Esophagus muscularis mucosa (tissue), 4 donors: ENCODE measurements at regions not wholly inside any gene's neighbourhood (a gene's known extent, or its start where the extent isn't known, plus 50 kb on each side); places are given as distances from the start of the nearest gene placed in this dataset.
"Not testable (repeated sequence)": the region's sequence is repeated elsewhere in the genome, so short reads cannot be mapped to it uniquely, and the experiment has no call there.

Experiments used
- DNase-seq: peaks from one replicate; pipeline ENCODE4 v3.0.0-alpha.2; 2017; ENCODE audit errors: extremely low spot score
- H3K27ac ChIP-seq, 4 donors: fragments of 200-600 bp; sonication (generic); replicated peaks in 1 of 4; 1 replicate in 3 of 4; 2 replicates in 1 of 4; pipeline ENCODE4 v1.5.1; 2016 to 2019; ENCODE audit warnings: mild to moderate bottlenecking in 1 of 4
- H3K27me3 ChIP-seq, 4 donors: fragments of 200-600 bp; sonication (generic); one replicate each; pipeline versions ENCODE4 v1.5.1 to v1.6.0; 2016 to 2019
- H3K36me3 ChIP-seq, 4 donors: fragments of 200-600 bp; sonication (generic); one replicate each; pipeline ENCODE4 v1.5.1; 2016 to 2019
- H3K4me1 ChIP-seq, 4 donors: fragments of 200-600 bp; sonication (generic); one replicate each; pipeline ENCODE4 v1.5.1; 2016 to 2019
- H3K4me3 ChIP-seq, 4 donors: fragments of 200-600 bp; sonication (generic); 1 replicate in 2 of 4; 2 replicates in 2 of 4; pipeline ENCODE4 v1.5.1; 2016 to 2019; ENCODE audit warnings: mild to moderate bottlenecking in 4 of 4, moderate library complexity in 1 of 4
- H3K9me3 ChIP-seq, 4 donors: fragments of 200-600 bp; sonication (generic); 1 replicate in 3 of 4; 2 replicates in 1 of 4; pipeline ENCODE4 v1.5.1; 2016 to 2019
- EP300 ChIP-seq: sonication (generic); formaldehyde crosslinking; IDR thresholded peaks from one replicate; pipeline ENCODE4 v1.6.1; 2017; ENCODE audit warnings: antibody characterized with exemption
- POLR2A ChIP-seq: fragments of 450-650 bp; IDR thresholded peaks from one replicate; pipeline ENCODE4 v1.6.1; 2017; ENCODE audit warnings: antibody characterized with exemption, moderate library complexity, mild to moderate bottlenecking, low read depth
- POLR2AphosphoS5 ChIP-seq, 2 donors: sonication (generic); formaldehyde crosslinking; IDR thresholded peaks; one replicate each; pipeline ENCODE4 v1.6.1; 2017; ENCODE audit warnings: antibody characterized with exemption in 2 of 2
- WGBS: methylation state at CpG from one replicate; pipeline ENCODE4 v1.1.5; 2018; 5-methylcytosine and 5-hydroxymethylcytosine counted together
- intact Hi-C: fragments of 100-400 bp; cut with DNase I; formaldehyde crosslinking; loops from one replicate; pipeline ENCODE4 v1.15.1; 2023
- TF ChIP-seq, protein P1 (sequence below), 3 experiments: fragments of 200-600 bp in 2 of 3; fragments of 450-650 bp in 1 of 3; sonication (generic) in 2 of 3; IDR thresholded peaks; one replicate each; pipeline ENCODE4 v1.5.1; 2017 to 2019; ENCODE audit warnings: antibody characterized with exemption in 3 of 3, mild to moderate bottlenecking in 2 of 3, moderate library complexity in 1 of 3

DNA sequence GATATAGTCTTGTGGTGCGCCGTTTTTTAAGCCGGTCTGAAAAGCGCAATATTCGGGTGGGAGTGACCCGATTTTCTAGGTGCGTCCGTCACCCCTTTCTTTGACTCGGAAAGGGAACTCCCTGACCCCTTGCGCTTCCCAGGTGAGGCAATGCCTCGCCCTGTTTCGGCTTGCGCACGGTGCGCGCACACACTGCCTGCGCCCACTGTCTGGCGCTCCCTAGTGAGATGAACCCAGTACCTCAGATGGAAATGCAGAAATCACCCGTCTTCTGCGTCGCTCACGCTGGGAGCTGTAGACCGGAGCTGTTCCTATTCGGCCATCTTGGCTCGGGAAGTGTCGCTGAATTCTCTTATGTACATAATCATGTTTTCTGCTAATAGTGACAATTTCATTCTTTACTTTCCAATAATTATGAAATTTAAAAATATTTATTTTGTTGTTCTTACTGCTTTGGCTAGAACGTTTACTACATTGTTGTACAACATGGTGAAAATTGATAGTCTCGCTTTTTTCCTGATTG is 61.2 kb upstream of the MINDY3 start:
- H3K27me3 ChIP-seq, H3K4me1 ChIP-seq, H3K27ac ChIP-seq, H3K9me3 ChIP-seq, intact Hi-C loops, H3K4me3 ChIP-seq, DNase-seq, H3K36me3 ChIP-seq: not testable (repeated sequence)
- 92% methylated on average over 28 of the region's 28 CpGs for WGBS

DNA sequence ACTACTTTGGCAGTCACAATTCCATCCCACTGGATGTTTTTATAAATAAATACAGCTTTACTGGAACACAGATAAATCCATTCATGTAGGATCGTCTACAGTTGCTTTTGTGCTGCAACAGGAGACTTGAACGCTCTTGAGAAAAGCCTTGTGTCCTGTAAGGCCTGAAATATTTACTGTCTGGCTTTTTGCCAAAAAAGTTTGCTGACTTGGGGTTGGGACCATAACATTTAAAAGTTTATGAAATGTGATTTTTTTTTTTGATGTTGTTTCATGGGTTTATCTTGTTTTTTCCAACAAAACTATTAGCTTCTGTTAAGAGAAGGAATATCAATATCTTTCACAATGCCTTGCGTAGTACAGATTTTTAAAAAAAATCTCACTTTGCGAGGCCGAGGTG is 71.1 kb upstream of the MINDY3 start:
- H3K4me1 ChIP-seq = no peaks in the 10 kb centered on the region
- WGBS = 80% methylated on average over 5 of the region's 5 CpGs
- H3K36me3 ChIP-seq = no peaks in the 10 kb centered on the region
- peaks cover 0 to 8% (median 0%) of the 10 kb centered on the region in 4 donors for H3K9me3 ChIP-seq
- H3K27me3 ChIP-seq = no peaks in the 10 kb centered on the region
- no peak overlapping the region for H3K4me3 ChIP-seq
- intact Hi-C loops = no loop called here
- TF ChIP-seq POLR2AphosphoS5 (IDR thresholded peaks at IDR 0.05) = no peak
- no peak for TF ChIP-seq POLR2A
- TF ChIP-seq, protein P1, sequence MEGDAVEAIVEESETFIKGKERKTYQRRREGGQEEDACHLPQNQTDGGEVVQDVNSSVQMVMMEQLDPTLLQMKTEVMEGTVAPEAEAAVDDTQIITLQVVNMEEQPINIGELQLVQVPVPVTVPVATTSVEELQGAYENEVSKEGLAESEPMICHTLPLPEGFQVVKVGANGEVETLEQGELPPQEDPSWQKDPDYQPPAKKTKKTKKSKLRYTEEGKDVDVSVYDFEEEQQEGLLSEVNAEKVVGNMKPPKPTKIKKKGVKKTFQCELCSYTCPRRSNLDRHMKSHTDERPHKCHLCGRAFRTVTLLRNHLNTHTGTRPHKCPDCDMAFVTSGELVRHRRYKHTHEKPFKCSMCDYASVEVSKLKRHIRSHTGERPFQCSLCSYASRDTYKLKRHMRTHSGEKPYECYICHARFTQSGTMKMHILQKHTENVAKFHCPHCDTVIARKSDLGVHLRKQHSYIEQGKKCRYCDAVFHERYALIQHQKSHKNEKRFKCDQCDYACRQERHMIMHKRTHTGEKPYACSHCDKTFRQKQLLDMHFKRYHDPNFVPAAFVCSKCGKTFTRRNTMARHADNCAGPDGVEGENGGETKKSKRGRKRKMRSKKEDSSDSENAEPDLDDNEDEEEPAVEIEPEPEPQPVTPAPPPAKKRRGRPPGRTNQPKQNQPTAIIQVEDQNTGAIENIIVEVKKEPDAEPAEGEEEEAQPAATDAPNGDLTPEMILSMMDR (IDR thresholded peaks at IDR 0.05) = no peak
- no peak for TF ChIP-seq EP300
- no peak overlapping the region for H3K27ac ChIP-seq
- no peak for DNase-seq

DNA sequence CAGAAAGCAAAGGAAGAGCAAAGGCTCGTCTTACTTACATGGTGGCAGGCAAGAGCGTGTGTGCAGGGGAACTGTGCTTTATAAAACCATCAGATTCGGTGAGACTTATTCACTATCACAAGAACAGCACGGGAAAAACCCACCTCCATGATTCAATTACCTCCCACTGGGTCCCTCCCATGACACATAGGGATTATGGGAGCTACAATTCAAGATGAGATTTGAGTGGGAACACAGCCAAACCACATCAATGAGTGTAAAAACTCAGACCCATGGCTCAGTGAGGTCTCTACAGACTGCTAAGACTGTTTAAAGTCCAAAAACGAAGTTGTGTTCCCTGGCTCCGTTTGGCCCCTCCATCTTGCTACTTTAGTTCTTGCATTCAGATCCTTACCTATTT is 79.2 kb upstream of the MINDY3 start:
- intact Hi-C loops = not testable (repeated sequence)

DNA sequence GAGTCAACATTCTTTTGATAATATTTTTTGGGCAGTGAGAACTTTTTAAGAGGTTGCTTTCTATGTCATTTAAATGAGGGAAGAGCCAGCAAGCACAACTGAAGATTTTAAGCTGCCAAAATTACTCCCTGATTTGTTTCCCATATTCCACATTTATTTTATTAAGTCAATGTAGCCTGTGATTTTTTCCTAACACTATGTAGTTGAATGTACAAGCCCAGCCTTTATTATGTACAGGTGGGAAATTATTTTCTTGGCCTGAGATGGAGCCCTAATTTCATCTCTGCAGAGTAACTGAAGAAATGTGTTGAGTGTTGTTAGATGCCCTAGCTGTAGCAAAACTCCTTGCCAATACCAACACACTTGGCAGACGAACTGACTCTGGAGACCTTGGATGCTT is 83.1 kb upstream of the MINDY3 start:
- H3K36me3 ChIP-seq = no peaks in the 10 kb centered on the region
- no peaks in the 10 kb centered on the region for H3K4me1 ChIP-seq
- no peak for DNase-seq
- H3K9me3 ChIP-seq = peaks cover 0 to 14% (median 5%) of the 10 kb centered on the region in 4 donors
- H3K27me3 ChIP-seq = peaks cover 0 to 8% (median 0%) of the 10 kb centered on the region in 4 donors
- intact Hi-C loops = no loop called here
- no peak overlapping the region for H3K27ac ChIP-seq
- WGBS = 20% methylated on average over 1 of the region's 1 CpG
- H3K4me3 ChIP-seq = no peak overlapping the region
- TF ChIP-seq, protein P1 (IDR thresholded peaks at IDR 0.05) = no peak
- TF ChIP-seq POLR2AphosphoS5 (IDR thresholded peaks at IDR 0.05) (no peak), EP300 (no peak), POLR2A (no peak)

More for the DNA sequence above, 79.2 kb upstream of the MINDY3 start:
- H3K4me3 ChIP-seq, H3K9me3 ChIP-seq, H3K27ac ChIP-seq, H3K4me1 ChIP-seq, DNase-seq, H3K27me3 ChIP-seq, H3K36me3 ChIP-seq: not testable (repeated sequence)
- 72% methylated on average over 6 of the region's 6 CpGs for WGBS

DNA sequence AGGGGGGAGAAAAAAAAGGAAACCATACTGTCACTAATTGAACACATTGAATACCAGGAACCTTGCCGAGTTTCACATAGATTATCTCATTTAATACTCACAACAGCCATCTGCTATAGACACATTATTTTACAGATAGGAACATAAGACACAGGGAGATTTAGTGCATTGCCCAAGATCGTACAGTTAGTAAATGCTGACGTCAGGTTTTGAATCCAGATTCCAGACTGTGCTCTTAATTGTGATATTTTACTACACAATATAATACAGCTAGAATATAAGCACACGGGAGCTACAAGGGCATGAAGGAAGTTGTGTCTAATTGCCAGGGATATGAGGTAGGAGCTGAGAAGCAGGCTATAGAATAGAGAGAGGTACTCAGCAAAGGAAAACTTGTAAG is 93.9 kb upstream of the MINDY3 start:
- TF ChIP-seq EP300 (no peak), POLR2AphosphoS5 (IDR thresholded peaks at IDR 0.05) (no peak), POLR2A (no peak)
- TF ChIP-seq, protein P1 (IDR thresholded peaks at IDR 0.05) = no peak
- Histone ChIP-seq H3K27me3 (no peaks in the 10 kb centered on the region), H3K9me3 (no peaks in the 10 kb centered on the region), H3K27ac (no peak overlapping the region), H3K36me3 (no peaks in the 10 kb centered on the region), H3K4me1 (no peaks in the 10 kb centered on the region), H3K4me3 (no peak overlapping the region)
- 82% methylated on average over 4 of the region's 4 CpGs for WGBS
- intact Hi-C loops = no loop called here
- no peak for DNase-seq

DNA sequence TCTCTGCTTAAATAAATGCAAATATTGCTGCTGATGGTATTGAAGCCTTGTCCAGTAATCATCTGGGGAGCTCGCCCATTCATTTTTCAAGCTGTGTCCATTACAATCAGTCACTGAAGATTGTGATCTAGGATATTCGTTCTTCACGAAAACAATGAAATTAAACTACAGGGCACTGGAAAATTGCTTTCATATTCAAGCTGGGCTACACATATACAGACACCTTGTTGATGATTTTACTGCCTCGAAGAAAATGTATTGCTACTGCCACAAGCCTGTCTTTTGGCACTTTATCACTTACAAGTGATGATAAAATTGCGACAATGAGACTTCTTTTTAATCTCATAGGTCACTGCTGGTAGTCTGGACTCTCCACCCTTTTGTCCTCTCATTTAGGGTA is 100.0 kb upstream of the MINDY3 start:
- Histone ChIP-seq H3K36me3 (no peaks in the 10 kb centered on the region), H3K4me1 (no peaks in the 10 kb centered on the region), H3K4me3 (no peak overlapping the region), H3K27ac (no peak overlapping the region), H3K9me3 (no peaks in the 10 kb centered on the region), H3K27me3 (no peaks in the 10 kb centered on the region)
- TF ChIP-seq, protein P1 (IDR thresholded peaks at IDR 0.05) = no peak
- no peak for TF ChIP-seq POLR2A
- no peak for TF ChIP-seq POLR2AphosphoS5 (IDR thresholded peaks at IDR 0.05)
- no peak for TF ChIP-seq EP300
- intact Hi-C loops = no loop called here
- DNase-seq = no peak
- 45% methylated on average over 5 of the region's 5 CpGs for WGBS

DNA sequence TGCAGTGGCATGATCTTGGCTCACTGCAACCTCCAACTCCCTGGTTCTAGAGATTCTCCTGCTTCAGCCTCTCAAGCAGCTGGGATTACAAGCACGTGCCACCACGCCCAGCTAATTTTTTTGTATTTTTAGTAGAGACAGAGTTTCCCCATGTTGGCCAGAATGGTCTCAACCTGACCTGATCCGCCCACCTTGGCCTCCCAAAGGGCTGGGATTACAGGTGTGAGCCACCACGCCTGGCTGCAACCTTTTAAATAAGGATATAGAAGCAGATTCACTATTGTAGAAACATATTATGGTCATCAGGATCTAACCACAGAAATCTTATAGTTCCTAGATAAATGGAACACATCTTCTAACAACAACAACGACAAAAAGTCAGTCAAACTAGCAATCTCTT is 112.4 kb upstream of the MINDY3 start:
- H3K36me3 ChIP-seq, H3K27me3 ChIP-seq, H3K27ac ChIP-seq, intact Hi-C loops, H3K4me3 ChIP-seq, H3K9me3 ChIP-seq, DNase-seq, H3K4me1 ChIP-seq: not testable (repeated sequence)
- 81% methylated on average over 5 of the region's 5 CpGs for WGBS
